Amniotic epithelial cell (primary cell): ENCODE measurements at regions not wholly inside any gene's neighbourhood (a gene's known extent, or its start where the extent isn't known, plus 50 kb on each side); places are given as distances from the start of the nearest gene placed in this dataset.
"Not testable (repeated sequence)": the region's sequence is repeated elsewhere in the genome, so short reads cannot be mapped to it uniquely, and the experiment has no call there.

Source experiments
- DNase-seq: peaks from one replicate; pipeline ENCODE4 v3.0.0-alpha.2; 2010; ENCODE audit warnings: low read depth

- DNase-seq, result peak; percentile 51
Measured at GRCh38 chr5:72760259-72760658, 56.2 kb upstream of the TNPO1 start.

DNA sequence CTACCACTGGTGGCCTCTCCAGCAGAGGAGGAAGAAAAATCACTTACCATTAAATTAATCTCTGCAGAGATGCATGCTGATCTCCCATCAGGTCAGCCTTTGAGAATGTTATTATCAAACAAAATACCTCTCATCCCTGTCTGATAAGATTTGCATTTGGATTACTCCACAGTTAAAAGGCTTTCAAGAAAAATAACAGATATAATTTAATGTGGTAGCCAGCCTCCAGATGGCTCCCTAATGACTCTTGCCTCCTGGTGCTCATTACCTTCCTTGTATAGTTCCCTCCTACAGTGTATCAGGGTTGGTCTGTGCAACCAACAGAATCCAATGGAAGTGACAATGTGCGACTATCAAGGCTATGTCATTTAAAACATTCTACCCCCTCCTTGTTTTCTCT is 63.6 kb upstream of the TNPO1 start:
- peak; percentile 47 for DNase-seq

- DNase-seq, result no peak
Measured at GRCh38 chr5:72749362-72749997, 67.0 kb upstream of the TNPO1 start.

DNA sequence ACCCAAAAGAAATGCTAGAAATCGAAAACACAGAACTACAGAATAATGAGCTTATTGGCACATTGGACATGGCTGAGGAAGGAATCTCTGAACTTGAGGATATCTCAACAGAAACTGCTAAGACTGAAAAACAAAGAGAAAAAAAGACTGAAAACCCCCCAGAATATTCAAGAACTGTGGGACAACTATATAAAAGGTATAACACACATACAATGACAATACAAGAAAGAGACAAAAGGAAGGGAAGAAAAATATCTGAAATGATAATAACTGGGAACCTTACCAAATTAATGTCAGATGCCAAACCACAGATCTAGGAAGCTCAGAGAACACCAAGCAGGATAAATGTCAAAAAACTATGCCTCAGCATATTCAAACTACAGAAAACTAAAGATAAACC is 68.6 kb upstream of the TNPO1 start:
- DNase-seq, result peak; percentile 46

DNA sequence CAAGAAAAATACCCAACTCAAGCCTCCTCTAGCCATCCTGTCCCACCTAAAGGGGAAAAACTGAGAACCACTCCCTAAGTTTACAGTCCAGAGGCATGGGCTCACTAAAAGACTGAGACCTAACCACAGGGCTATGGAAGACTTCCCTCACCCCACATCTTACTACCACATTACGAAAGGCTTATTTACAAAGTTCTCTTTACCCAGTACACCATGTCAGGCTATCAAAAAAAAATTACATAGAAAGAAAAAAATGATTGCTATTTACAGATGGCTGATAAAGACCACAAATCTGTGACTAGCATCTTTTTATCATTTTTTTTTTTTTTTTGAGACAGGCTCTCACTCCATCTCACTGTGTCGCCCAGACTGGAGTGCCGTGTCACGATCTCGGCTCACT is 69.7 kb upstream of the TNPO1 start:
- DNase-seq, result peak; percentile 94

DNA sequence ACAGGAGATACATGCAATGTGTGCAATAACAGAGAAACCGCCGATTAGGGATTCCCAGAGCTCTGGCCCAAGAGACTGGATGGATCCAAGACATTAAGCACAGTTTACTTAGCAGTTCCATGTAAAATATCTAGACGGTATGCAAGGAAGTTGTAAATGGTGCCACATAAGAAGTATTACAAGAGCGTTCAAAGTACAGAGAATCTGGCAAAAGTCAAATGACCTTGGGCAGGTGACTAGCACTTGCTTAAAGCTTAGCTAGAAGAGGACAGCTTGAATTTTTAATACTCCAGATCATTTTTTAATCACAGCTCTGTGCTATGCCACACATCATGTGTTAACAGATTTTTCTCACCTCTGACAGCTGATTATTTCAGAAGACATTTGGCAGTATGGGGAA is 72.3 kb upstream of the TNPO1 start:
- DNase-seq, result no peak

DNA sequence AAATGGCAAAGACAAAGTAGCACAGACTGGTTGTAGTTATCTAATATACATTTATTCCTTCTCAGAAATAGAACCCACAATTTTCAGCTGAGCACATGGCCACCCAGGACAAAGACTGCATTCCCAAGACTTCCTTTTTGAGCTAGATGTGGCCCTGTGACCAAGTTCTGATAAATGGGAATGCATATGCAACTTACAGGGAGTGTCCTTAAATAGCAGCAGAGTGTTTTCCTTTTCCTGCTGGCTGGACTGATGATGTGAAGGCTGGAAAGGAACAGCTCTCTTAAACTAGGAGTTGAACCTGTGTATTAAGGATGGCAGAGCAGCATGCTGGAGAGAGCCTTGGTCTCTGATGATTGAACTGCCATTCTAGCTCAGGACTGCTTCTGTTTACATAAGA is 74.7 kb upstream of the TNPO1 start:
- DNase-seq, result no peak

GRCh38 chr5:72733810-72734209 is 82.7 kb upstream of the TNPO1 start:
- no peak for DNase-seq

DNA sequence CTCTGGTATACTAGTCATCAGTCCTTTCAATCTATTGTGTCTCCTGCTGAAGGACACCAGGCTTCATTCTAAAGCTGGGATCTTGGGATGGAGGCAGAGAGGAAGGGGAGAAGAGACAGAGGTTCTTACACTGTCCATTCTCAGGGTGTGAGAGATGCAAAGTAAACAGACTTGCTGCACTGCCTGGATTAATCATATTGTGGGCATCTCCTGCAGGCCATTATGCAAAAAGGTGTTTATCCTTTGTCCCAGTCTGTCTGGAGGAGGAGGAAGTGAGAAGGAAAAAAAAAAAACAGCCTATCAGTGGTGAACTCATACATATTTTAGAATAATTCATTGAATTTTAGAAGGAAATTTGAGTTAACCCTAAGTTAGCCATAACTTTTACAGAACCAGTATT is 92.9 kb upstream of the TNPO1 start:
- no peak for DNase-seq

DNA sequence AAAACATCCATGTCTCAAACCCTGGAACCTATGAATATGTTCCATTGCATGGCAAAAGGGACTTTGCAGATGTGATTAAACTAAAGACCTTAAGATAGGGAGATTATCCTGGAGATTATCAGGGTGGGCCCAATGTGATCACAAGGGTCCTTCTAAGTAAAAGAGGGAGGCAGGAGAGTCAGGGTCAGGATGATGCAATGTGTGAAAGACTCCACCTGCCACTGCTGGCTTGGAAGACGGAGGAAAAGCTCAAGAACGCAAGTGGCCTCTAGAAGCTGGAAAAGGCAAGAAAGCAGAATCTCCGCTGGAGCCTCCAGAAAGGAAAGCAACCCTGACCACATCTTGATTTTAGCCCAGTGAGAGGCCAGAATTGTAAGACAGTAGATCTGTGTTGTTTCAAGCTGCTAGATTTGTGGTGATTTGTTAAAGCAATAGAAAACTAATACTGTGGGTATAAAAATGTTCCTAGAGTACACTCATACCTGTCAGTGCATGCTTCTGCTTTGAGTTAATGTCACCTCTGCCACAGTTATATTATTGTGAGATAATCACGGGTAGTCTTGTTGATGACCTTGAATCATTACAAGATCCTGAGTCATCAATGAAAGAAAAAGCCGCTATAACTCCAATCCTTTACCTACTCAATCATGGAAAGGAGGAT is 93.5 kb upstream of the TNPO1 start:
- DNase-seq, result peak; percentile 63

- peak; percentile 46 for DNase-seq
Measured at GRCh38 chr5:72721844-72722243, 94.6 kb upstream of the TNPO1 start.

DNA sequence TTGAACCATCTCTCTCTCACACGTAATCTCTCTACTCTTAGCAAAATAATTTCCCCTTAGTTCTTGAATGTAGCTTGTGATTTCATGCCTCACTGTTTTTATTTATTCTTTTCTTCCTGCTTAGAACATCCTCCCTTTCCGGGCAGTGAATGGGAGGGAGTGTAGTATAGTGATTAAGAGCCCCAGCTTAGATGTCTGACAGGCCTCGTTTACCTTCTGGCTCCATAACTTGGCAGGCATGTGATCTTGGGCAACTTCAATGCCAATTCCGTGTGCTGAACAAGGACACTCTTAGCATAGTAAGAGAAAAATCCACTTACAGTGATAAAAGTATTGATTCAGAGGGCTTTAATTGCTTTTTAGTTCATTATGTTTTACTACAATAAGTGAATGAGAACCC is 96.3 kb upstream of the TNPO1 start:
- DNase-seq, result peak; percentile 83

DNA sequence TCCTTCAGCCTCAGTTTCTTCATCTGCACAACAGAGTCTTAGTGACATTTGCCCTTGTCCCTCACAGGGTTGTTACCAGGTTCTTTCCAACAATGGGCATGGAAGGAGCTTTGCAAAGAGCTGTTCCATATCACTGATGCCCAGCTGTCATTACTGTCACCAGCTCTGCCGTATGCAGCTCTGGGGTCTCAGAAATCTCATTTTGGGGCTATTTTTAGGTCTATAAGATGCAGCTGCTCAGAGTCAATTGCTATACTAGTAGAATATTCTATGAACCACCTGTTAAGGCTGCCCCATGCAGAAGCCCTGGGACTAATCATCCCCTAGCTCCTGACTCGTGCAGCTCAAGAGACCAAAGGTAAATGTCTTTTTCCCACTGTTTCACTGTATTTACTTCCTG is 105.1 kb upstream of the TNPO1 start:
- DNase-seq, result no peak

- DNase-seq, result no peak
Measured at GRCh38 chr5:72709341-72709740, 107.1 kb upstream of the TNPO1 start.

GRCh38 chr5:72705178-72705577 is 111.3 kb upstream of the TNPO1 start:
- DNase-seq, result no peak

DNA sequence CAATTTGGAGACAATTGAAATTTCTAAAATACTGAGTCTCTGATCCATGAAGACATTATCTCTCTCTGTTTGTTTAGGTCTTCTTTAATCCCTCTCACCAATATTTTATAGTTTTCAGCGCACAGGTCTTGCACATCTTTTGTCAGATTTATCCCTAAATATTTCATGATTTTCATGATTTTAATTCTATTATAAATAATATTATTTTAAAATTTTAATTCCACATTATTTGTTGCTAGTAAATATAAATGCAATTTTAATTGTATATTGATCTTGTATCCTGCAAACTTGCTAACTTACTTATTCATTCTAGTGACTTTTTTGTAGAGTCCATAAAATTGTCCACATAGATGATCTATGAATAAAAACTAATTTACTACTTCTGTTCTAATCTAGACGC is 112.6 kb upstream of the TNPO1 start:
- no peak for DNase-seq

- no peak for DNase-seq
Measured at GRCh38 chr5:72702881-72703434, 113.5 kb upstream of the TNPO1 start.

GRCh38 chr5:72702105-72702504 is 114.4 kb upstream of the TNPO1 start:
- not testable (repeated sequence) for DNase-seq

DNA sequence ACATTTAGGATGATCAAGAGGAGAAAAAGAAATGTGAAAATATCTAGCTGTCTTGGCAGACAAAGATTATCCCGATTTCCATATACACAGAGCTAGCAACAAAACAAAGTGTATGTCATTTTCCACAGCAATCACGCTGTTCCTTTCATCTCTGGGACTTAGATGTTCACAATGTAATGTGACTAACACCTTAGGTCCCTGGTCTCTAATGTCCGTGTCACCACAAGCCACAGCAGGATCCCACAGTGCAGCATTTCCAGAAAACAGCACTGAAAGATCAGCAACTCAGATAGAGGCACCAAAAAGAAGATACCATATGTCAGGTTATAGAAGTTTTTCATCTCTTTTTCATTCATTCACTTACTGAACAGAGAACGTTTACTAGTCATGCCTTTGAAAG is 118.0 kb upstream of the TNPO1 start:
- DNase-seq, result no peak

DNA sequence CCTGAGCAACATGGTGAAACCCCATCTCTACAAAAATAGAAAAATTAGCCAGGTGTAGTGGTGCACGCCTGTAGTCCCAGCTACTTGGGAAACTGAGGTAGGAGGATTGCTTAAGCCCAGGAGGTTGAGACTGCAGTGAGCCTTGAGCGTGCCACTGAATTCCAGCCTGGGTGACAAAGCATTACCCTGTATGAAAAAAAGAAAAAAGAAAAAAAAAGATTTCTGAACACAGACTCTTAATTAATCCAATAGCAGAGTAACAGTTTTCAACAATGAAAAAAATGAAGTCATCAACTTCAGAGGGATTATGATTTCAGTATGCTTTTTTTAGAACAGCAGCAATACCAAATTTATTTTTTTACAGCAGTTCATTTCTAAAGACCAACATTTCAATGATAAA is 118.8 kb upstream of the TNPO1 start:
- DNase-seq, result no peak

- peak; percentile 56 for DNase-seq
Measured at GRCh38 chr5:72695659-72696058, 120.8 kb upstream of the TNPO1 start.

GRCh38 chr5:72694856-72695255 is 121.6 kb upstream of the TNPO1 start:
- no peak for DNase-seq

DNA sequence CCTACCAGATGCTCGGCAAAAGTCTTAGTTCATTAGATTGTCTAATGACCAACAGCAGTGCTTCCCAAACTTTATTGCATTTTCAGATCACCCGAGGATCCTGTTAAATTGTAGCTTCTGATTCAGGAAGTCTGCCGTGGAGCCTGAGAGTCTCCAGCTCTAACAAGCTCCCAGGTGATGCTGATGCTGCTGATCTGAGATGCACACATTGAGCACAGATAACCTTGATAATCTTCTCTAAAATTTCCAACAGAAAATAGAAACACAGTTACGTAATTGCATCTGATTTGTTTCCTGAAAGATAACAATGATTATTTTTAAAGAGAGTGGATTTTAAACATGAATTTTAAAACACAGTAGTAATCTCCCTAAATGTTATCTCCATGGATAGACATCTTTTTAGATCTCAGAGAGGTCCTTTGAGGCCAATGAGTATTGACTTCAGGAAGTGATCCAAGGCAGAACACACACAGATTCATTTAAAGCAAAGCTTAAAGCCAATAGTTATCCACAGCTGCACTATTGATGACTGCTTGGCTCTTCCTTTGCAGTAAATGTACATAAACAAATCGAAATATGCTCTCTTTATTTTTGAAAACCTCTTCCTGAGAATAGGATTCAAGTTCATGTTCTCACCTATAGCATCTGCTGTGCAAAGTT is 122.8 kb upstream of the TNPO1 start:
- peak; percentile 3 for DNase-seq
